MCF 10A (cell line): ENCODE measurements at regions not wholly inside any gene's neighbourhood (a gene's known extent, or its start where the extent isn't known, plus 50 kb on each side); places are given as distances from the start of the nearest gene placed in this dataset.

ENCODE experiments used
- BruUV-seq: library from RNA; stranded (reverse); fragments of 400-500 nt; replicated peaks from 2 replicates; lab custom pipeline; 2021; lab: Mats Ljungman, UMichigan
- CTCF ChIA-PET: fragments of 300-600 bp; sonication (Branson Sonifier 250); formaldehyde crosslinking; extraction: SDS; loops from one replicate; lab custom pipeline; 2021; ENCODE audit warnings: antibody characterized with exemption, inconsistent platforms; lab: Yijun Ruan, JAX
- POLR2A ChIA-PET: fragments of 300-600, 350-650 bp; sonication (Branson Sonifier 250); formaldehyde crosslinking; extraction: SDS; loops from one replicate; lab custom pipeline; 2020; ENCODE audit warnings: antibody characterized with exemption, inconsistent platforms; lab: Yijun Ruan, JAX
- DNase-seq: peaks from one replicate; pipeline ENCODE4 v3.0.0-alpha.2; 2018; ENCODE audit not compliant: unreplicated experiment
- H3K27ac Mint-ChIP-seq: one replicate; pipeline ENCODE4 v1.8.0; 2022; ENCODE audit warnings: mild to moderate bottlenecking, low read depth, mixed read lengths; ENCODE audit not compliant: unreplicated experiment
- H3K27me3 Mint-ChIP-seq: one replicate; pipeline ENCODE4 v1.8.0; 2022; ENCODE audit warnings: mixed read lengths; ENCODE audit not compliant: insufficient read depth, unreplicated experiment
- H3K36me3 Mint-ChIP-seq: one replicate; pipeline ENCODE4 v1.8.0; 2022; ENCODE audit warnings: mild to moderate bottlenecking, moderate library complexity, mixed read lengths; ENCODE audit not compliant: insufficient read depth, unreplicated experiment
- H3K4me1 Mint-ChIP-seq: one replicate; pipeline ENCODE4 v1.8.0; 2022; ENCODE audit warnings: mixed read lengths; ENCODE audit not compliant: insufficient read depth, unreplicated experiment
- H3K4me3 Mint-ChIP-seq: one replicate; pipeline ENCODE4 v1.8.0; 2022; ENCODE audit warnings: mild to moderate bottlenecking, moderate library complexity, mixed read lengths; ENCODE audit not compliant: unreplicated experiment
- H3K9me3 Mint-ChIP-seq: one replicate; pipeline ENCODE4 v1.8.0; 2022; ENCODE audit warnings: mixed read lengths; ENCODE audit not compliant: unreplicated experiment
- CTCF ChIP-seq: fragments of 200-600 bp; IDR thresholded peaks from one replicate; pipeline ENCODE4 v1.8.0; 2022; ENCODE audit warnings: antibody characterized with exemption, mild to moderate bottlenecking; ENCODE audit not compliant: unreplicated experiment
- intact Hi-C: fragments of 100-400 bp; cut with micrococcal nuclease; formaldehyde crosslinking; loops from 2 replicates; pipeline ENCODE4 v1.14.1; 2022

GRCh38 chr4:125401784-125402183 lies 87.0 kb downstream of the FAT4 start:
- CTCF ChIA-PET: interaction anchor here (1.1 to 1.4 kb wide), 2 partner anchors 15 to 87 kb away, joined by 4 to 7 read pairs; no protein-coding TSS in a partner anchor
- Mint-ChIP-seq H3K36me3 (no peaks in the 10 kb centered on the region), H3K9me3 (no peaks in the 10 kb centered on the region), H3K27me3 (no peaks in the 10 kb centered on the region), H3K4me1 (peaks cover 22% of the 10 kb centered on the region), H3K4me3 (no peak overlapping the region), H3K27ac (no peak overlapping the region)
- TF ChIP-seq CTCF: no peak
- DNase-seq: no peak
- POLR2A ChIA-PET: interaction anchor here (1.0 kb wide), 1 partner anchor 335 kb away, joined by 4 read pairs; no protein-coding TSS in a partner anchor
- no TSS peak for BruUV-seq
- intact Hi-C loops: no loop called here

GRCh38 chr4:125420526-125420925 lies 105.8 kb downstream of the FAT4 start:
- peaks cover 26% of the 10 kb centered on the region for H3K36me3 Mint-ChIP-seq
- ChIA-PET POLR2A (no interaction called here), CTCF (no interaction called here)
- no peak for TF ChIP-seq CTCF
- no peak overlapping the region for H3K27ac Mint-ChIP-seq
- no peak for DNase-seq
- intact Hi-C loops: no loop called here
- no peaks in the 10 kb centered on the region for H3K27me3 Mint-ChIP-seq
- no TSS peak for BruUV-seq
- no peak overlapping the region for H3K4me3 Mint-ChIP-seq
- H3K4me1 Mint-ChIP-seq: peaks cover 5% of the 10 kb centered on the region
- peaks cover 16% of the 10 kb centered on the region for H3K9me3 Mint-ChIP-seq

GRCh38 chr4:125421547-125421946 lies 106.8 kb downstream of the FAT4 start:
- no peak for DNase-seq
- Mint-ChIP-seq H3K27ac (no peak overlapping the region), H3K36me3 (peaks cover 19% of the 10 kb centered on the region), H3K4me1 (peaks cover 5% of the 10 kb centered on the region), H3K4me3 (no peak overlapping the region), H3K27me3 (no peaks in the 10 kb centered on the region), H3K9me3 (peaks cover 16% of the 10 kb centered on the region)
- TF ChIP-seq CTCF: no peak
- no TSS peak for BruUV-seq
- POLR2A ChIA-PET: interaction anchor here (0.6 kb wide), 1 partner anchor 107 kb away, joined by 3 read pairs; the partner anchor contains the start of gene FAT4
- intact Hi-C loops: no loop called here
- CTCF ChIA-PET: interaction anchor here (0.6 to 1.0 kb wide), 2 partner anchors 22 to 308 kb away, joined by 3 to 4 read pairs; no protein-coding TSS in a partner anchor

GRCh38 chr4:125423124-125423523 lies 108.4 kb downstream of the FAT4 start:
- Mint-ChIP-seq H3K27me3 (no peaks in the 10 kb centered on the region), H3K27ac (no peak overlapping the region), H3K36me3 (peaks cover 16% of the 10 kb centered on the region), H3K4me1 (peaks cover 5% of the 10 kb centered on the region), H3K9me3 (peaks cover 16% of the 10 kb centered on the region), H3K4me3 (no peak overlapping the region)
- no peak for DNase-seq
- BruUV-seq: no TSS peak
- CTCF ChIA-PET: interaction anchor here (0.7 to 1.0 kb wide), 2 partner anchors 98 to 352 kb away, joined by 3 read pairs; no protein-coding TSS in a partner anchor
- POLR2A ChIA-PET: no interaction called here
- intact Hi-C loops: no loop called here
- TF ChIP-seq CTCF: no peak
